Activated CD4-positive, alpha-beta T cell treated with anti-CD3 and anti-CD28 coated beads for 4 hours (primary cell): ENCODE measurements at regions not wholly inside any gene's neighbourhood (a gene's known extent, or its start where the extent isn't known, plus 50 kb on each side); places are given as distances from the start of the nearest gene placed in this dataset.

Experiments
- DNase-seq, 2 donors: peaks; one replicate each; pipeline ENCODE4 v3.0.0-alpha.2; 2020

DNA sequence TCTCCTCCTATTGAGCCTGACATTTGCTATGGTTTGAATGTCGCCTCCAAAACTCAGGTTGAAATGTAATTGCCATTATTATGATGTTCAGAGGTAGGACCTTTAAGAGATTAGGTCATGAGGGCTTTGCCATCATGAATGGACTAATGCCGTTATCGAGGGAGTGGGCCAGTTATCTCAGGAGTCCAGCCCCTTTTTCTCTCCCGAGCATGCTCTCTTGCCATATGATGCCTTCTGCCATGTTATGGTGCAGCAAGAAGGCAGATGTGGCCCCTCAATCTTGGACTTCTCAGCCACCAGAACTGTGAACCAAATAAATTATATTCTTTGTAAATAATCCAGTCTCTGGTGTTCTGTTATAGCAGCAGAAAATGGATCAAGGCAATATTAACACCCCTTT lies 323.5 kb downstream of the RRAGC start:
- DNase-seq: no peak

GRCh38 chr1:38534473-38534823 lies 325.1 kb downstream of the RRAGC start:
- no peak for DNase-seq

GRCh38 chr1:38533772-38534472 lies 325.6 kb downstream of the RRAGC start:
- DNase-seq: no peak

DNA sequence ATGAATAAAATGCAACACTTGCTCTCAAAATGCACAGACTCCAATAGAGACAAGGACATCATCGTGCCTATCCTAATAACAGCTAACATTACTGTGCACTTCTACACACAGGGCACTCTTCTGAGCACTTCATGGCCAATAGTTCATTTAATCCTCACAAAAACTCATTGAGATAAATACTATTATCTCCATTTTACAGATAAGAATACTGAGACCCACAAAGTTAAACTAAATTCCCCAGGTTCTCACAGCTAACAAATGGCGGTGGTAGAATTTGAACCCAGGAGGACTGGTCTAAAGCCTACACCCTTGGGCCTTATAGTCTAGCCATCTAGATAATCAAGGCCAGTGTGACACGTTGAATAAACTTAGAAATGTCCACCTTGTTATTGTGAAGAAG lies 328.6 kb downstream of the RRAGC start:
- no peak for DNase-seq

DNA sequence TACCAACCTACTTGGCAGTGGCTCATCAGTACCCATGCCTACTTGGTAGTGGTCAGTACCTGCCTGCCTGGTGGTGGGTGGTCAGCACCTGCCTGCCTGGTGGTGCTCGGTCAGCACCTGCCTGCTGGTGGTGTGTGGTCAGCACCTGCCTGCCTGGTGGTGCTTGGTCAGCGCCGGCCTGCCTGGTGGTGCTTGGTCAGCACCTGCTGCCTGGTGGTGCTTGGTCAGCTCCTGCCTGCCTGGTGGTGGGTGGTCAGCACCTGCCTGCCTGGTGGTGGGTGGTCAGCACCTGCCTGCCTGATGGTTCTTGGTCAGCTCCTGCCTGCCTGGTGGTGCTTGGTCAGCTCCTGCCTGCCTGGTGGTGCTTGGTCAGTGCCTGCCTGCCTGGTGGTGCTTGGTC lies 329.6 kb downstream of the RRAGC start:
- no peak for DNase-seq

DNA sequence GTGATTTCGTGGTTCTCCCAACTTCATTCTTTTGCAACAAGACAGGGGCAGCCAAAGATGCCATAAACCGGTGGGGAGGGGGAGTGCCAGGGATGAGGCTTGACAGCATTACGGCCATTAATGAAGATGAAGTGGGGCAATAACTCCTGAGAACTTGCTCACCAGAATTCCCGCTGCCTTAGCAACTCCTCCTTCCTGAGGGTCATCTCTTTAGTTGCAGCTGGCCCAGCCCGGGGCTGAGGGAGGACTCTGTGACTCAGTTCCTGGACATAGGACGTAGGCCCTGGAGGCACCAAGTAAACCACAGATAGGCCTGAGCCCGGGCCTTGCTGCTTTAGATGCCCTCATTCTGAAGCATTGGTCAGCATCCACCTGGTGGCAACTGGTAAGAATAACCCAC lies 330.2 kb downstream of the RRAGC start:
- DNase-seq: no peak

GRCh38 chr1:38528623-38529022 lies 330.9 kb downstream of the RRAGC start:
- no peak for DNase-seq

DNA sequence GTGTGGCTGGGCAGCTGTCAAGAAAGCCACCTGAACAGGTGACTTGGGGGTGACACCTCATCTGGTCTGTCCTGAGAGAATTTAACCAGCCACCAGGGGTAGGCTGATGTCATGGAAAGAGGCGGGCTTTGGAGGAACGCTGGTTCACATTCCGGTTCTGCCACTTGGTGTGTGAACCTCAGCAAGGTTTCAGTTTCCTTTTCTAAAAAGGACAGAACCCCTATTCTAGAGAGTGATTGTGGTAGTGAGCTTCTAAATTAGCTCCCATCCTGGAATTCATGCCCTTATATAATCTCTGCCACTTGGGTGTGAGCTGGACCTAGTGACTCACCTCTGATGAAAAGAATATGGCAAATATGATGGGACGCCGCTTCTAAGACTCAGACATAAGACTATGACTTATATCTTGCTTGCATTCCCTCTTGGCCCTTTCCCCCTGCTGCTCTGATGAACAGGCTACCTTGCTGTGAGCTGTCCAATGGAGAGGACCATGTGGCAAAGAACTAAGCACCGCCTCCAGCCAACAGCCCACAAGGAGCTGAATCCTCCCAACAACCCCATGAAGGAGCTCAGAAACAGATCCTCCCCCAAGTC lies 332.1 kb downstream of the RRAGC start:
- DNase-seq: peak; percentile 36 to 53

- no peak for DNase-seq
Observed at GRCh38 chr1:38526046-38526445, 333.5 kb downstream of the RRAGC start.

DNA sequence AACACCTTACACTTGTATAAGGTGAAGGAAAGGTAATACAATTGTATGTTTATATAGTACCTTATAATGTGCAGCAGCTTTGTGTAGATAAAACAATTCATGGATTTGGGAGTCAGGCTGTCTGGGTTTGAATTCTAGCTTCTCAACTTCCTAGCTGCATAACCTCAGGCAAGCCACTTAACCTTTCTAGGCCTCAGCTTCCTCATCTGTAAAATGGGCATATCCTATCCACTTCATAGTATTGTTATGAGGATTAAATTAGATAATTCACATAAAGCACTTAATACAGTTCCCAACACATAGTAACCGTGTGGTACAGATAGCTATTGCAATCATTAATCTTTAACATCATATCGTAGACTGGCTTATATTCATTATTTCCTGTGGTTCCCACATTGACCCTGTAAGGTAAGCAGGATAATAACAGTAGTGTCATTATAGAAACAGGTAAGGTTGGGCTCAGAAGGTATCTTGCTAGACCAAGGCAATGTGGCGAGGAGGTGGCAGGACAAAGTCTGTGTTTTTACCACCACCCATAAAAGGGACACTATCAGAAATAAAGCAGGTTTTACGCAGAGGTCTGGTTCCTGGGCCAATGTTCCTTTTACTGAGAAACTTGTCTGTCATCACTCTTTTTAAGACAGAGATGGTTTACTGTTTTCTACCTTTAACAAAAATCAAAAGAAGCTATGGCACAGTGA lies 334.1 kb downstream of the RRAGC start:
- DNase-seq: no peak

- DNase-seq: no peak
Observed at GRCh38 chr1:38524025-38524641, 335.4 kb downstream of the RRAGC start.

DNA sequence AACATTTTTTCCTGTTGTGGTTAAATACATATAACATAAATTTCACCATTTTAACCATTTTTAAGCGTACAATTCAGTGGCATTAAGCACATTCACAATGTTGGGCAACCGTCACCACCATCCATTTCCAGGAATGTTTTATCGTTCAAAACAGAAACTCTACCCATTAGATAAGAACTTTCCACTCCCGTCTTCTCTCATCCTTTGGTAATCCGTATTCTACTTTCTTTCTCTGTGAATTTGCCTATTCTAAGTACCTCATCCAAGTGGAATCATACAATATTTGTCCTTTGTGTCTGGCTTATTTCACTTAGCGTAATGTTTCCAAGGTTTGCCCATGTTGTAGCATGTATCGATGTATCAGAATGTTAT lies 336.0 kb downstream of the RRAGC start:
- DNase-seq: no peak

- DNase-seq: no peak
Observed at GRCh38 chr1:38522915-38523567, 336.5 kb downstream of the RRAGC start.

DNA sequence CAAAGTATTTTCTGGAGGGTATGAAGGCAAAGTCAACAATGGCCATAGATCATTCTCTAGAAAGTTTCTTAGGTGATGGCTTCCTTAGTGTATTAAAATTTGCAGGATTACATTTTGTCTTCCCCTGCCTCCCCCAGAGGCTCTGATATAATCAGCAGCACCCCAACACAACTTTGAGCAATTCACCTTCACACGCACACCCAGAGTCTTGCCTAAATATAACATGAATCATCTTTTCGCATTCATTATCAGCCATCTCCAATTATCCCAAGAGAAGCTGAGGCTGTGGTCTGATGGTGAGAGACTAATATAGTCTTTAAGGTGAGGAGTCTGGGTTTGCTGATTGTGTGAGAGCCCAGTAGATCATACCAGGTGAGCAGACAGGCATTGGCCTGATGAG lies 343.0 kb downstream of the RRAGC start:
- no peak for DNase-seq

DNA sequence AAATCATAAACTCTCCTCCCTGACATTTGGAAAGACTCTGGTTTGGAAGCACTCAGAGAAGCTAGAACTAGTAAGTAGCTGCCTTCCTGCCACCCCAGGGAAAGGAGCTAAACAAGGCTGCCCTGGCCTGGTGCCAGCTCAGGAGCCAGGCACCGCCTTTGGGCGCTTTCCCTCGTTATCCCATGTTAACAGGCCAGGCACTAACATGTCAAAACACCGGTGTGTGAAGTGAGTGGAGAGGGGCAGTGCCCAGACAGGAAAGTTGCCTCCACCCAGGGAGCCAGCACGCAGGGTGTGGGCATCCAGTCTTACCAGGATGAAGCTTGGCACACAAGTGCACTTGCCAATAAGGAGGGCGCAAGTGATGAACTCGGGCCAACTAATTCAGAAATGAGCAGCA lies 346.8 kb downstream of the RRAGC start:
- no peak for DNase-seq

- DNase-seq: no peak
Observed at GRCh38 chr1:38512024-38512767, 347.4 kb downstream of the RRAGC start.

GRCh38 chr1:38508232-38508631 lies 351.3 kb downstream of the RRAGC start:
- no peak for DNase-seq

GRCh38 chr1:38507563-38507962 lies 352.0 kb downstream of the RRAGC start:
- DNase-seq: no peak

- DNase-seq: no peak
Observed at GRCh38 chr1:38505944-38506343, 353.6 kb downstream of the RRAGC start.

DNA sequence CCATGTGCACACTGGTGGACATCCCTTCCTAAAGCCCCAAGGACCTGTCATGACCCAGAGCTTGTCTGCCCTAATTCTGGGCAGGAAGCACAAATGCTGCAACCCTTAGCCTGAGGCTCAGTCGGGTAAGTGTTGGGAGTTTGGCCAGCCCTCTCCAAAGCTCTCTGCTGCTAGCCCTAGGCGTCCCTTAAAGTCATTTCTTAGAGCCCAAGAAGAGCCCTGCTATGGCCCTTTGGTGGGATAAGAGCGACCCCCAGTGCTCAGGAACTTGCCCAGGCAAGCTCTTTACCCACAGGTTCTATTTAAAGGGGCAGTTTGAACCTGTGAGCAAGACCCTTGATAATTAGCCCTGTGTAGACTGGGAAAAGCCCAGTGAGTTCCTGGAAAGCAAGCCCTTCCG lies 356.8 kb downstream of the RRAGC start:
- DNase-seq: no peak

- no peak for DNase-seq
Observed at GRCh38 chr1:38500891-38501290, 358.7 kb downstream of the RRAGC start.

DNA sequence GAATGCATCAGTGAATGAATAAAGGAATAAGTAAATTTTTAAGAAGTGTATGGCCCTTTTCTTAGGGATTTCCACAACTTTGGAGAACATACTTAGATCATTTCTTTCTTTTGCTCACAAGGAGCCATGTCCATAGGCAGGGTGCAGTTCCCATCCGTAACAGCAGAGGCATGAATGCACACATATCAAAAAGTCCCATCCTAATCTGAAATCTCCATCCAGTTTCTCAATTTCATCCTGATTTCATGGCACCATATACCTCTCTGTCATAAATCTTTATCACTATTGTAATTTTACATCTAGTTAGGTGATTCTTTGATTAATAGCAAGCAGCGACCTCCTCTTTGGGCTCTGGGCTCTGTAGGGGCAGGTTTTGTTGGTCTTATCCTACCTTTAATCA lies 359.2 kb downstream of the RRAGC start:
- DNase-seq: no peak

- no peak for DNase-seq
Observed at GRCh38 chr1:38498686-38499085, 360.9 kb downstream of the RRAGC start.
